Kidney (tissue), 13 donors: ENCODE measurements at regions not wholly inside any gene's neighbourhood (a gene's known extent, or its start where the extent isn't known, plus 50 kb on each side); places are given as distances from the start of the nearest gene placed in this dataset.

Source experiments
- DNase-seq, 5 donors: peaks; one replicate each; pipeline ENCODE4 v3.0.0-alpha.2; 2013 to 2020
- FAIRE-seq: peaks from 2 replicates; lab custom pipeline; 2012; peaks lifted over from hg19 to GRCh38; lab: Jason Lieb, UNC
- H3K27ac ChIP-seq, 2 donors: one replicate each; pipeline ENCODE4 v1.7.0; 2013; ENCODE audit warnings: low read depth in 2 of 2, low read length in 2 of 2, inconsistent platforms in 1 of 2
- H3K27me3 ChIP-seq: one replicate; pipeline ENCODE4 v1.7.1; 2013; ENCODE audit warnings: low read length, inconsistent platforms; ENCODE audit not compliant: control insufficient read depth, insufficient read depth
- H3K36me3 ChIP-seq, 3 donors: one replicate each; pipeline versions ENCODE4 v1.7.0 to v1.7.1; 2013; ENCODE audit warnings: low read length in 3 of 3, control low read depth in 1 of 3, inconsistent platforms in 1 of 3; ENCODE audit not compliant: insufficient read depth in 3 of 3, control insufficient read depth in 2 of 3
- H3K4me1 ChIP-seq, 3 donors: one replicate each; pipeline versions ENCODE4 v1.7.0 to v1.7.1; 2013; ENCODE audit warnings: low read length in 3 of 3, inconsistent platforms in 1 of 3, low read depth in 1 of 3; ENCODE audit not compliant: control insufficient read depth in 2 of 3, insufficient read depth in 2 of 3
- H3K4me3 ChIP-seq, 3 donors: one replicate each; pipeline versions ENCODE4 v1.7.0 to v1.8.1; 2013; ENCODE audit warnings: low read length in 3 of 3, control low read depth in 1 of 3, inconsistent platforms in 1 of 3
- H3K9ac ChIP-seq, 3 donors: one replicate each; pipeline versions ENCODE4 v1.7.0 to v1.7.1; 2013; ENCODE audit warnings: low read length in 3 of 3, control low read depth in 1 of 3, inconsistent platforms in 1 of 3
- H3K9me3 ChIP-seq, 3 donors: one replicate each; pipeline versions ENCODE4 v1.7.0 to v1.7.1; 2013; ENCODE audit warnings: low read length in 3 of 3, control low read depth in 1 of 3, inconsistent platforms in 1 of 3; ENCODE audit not compliant: control insufficient read depth in 2 of 3, insufficient read depth in 1 of 3
- intact Hi-C: fragments of 100-400 bp; cut with DNase I; formaldehyde crosslinking; loops from one replicate; pipeline ENCODE4 v1.11.1; 2022
- TF ChIP-seq, protein P1 (sequence below): IDR thresholded peaks from 3 replicates; pipeline ENCODE4 v1.5.1; 2012; ENCODE audit warnings: mild to moderate bottlenecking, moderate library complexity, borderline replicate concordance; ENCODE audit not compliant: insufficient read depth; ENCODE audit errors: extremely low read depth
- donor health status: control.
- donor health status: control.
- donor health status: control.
- donor health status: control.
- donor health status: control.
- donor health status: DM: yes; HTN: yes; CAD: no.
- donor health status: Normal renal cell carcinoma (clear cell type).

DNA sequence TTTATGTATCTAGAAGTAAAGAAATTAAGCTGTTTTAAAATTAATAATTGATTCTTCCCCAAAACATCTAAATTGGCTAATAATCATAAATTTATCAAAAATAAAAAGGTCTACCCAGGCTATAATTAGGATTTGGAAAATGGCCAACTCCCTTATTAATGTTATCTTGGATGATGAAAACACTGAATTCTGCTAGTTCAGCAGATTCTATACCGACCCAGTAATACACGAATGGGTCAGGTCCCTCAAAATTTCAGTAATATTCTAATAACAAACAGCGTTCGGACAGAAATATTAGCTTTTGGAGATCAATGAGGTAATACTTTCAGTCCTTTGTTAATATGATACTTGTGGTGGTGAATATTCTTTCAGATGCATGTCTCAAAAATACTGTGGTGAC lies 360.7 kb upstream of the MGMT start:
- Histone ChIP-seq H3K4me1 (no peaks in the 10 kb centered on the region), H3K27ac (no peak overlapping the region), H3K4me3 (no peak overlapping the region), H3K36me3 (no peaks in the 10 kb centered on the region), H3K9me3 (no peaks in the 10 kb centered on the region), H3K27me3 (no peaks in the 10 kb centered on the region), H3K9ac (no peak overlapping the region)
- TF ChIP-seq, protein P1, sequence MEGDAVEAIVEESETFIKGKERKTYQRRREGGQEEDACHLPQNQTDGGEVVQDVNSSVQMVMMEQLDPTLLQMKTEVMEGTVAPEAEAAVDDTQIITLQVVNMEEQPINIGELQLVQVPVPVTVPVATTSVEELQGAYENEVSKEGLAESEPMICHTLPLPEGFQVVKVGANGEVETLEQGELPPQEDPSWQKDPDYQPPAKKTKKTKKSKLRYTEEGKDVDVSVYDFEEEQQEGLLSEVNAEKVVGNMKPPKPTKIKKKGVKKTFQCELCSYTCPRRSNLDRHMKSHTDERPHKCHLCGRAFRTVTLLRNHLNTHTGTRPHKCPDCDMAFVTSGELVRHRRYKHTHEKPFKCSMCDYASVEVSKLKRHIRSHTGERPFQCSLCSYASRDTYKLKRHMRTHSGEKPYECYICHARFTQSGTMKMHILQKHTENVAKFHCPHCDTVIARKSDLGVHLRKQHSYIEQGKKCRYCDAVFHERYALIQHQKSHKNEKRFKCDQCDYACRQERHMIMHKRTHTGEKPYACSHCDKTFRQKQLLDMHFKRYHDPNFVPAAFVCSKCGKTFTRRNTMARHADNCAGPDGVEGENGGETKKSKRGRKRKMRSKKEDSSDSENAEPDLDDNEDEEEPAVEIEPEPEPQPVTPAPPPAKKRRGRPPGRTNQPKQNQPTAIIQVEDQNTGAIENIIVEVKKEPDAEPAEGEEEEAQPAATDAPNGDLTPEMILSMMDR: no peak
- FAIRE-seq (no peak), DNase-seq (no peak)
- intact Hi-C loops: no loop called here

DNA sequence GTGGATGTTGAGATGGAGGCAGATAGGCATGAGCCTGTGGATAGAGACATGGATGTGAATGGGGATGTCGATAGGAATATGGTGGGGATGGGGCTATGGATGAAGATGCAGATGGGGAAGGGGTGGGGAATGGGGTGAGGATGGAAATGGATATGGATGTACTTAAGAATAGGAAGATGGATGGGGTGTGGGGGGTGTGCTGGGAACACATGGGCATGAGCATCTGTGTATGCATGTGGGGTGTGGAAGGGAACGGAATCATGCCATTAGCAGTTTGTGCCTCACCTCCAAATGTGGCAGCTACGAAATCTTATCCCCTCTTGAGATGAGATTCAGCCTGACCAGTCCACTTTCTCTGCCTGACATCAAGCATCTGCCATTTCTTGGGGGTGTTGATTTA lies 359.5 kb upstream of the MGMT start:
- H3K4me3 ChIP-seq: no peak overlapping the region
- H3K4me1 ChIP-seq: no peaks in the 10 kb centered on the region
- H3K27ac ChIP-seq: no peak overlapping the region
- DNase-seq (no peak), FAIRE-seq (no peak)
- H3K27me3 ChIP-seq: no peaks in the 10 kb centered on the region
- H3K36me3 ChIP-seq: no peaks in the 10 kb centered on the region
- no peaks in the 10 kb centered on the region for H3K9me3 ChIP-seq
- intact Hi-C loops: no loop called here
- TF ChIP-seq, protein P1: no peak
- H3K9ac ChIP-seq: no peak overlapping the region

DNA sequence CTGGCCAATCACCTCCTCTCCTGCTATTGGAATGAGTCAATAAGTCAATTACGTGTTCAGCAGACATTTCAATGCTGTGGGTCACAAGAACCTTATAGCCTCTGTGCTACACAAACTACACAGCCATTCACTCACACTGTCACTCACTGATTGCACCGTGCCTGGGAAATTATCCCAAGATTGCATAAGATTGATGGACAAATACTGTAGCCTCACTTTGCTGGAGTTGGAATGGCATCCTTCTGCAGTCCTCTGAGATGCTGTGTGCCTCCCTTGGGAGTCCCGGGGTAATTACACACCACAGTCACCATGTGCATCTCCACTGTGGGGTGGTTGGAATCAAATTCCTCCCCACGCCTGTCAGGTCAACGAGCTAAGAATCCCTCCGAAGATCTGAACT lies 358.7 kb upstream of the MGMT start:
- no peak overlapping the region for H3K27ac ChIP-seq
- intact Hi-C loops: no loop called here
- DNase-seq: no peak
- no peaks in the 10 kb centered on the region for H3K27me3 ChIP-seq
- no peak overlapping the region for H3K9ac ChIP-seq
- TF ChIP-seq, protein P1: no peak
- H3K36me3 ChIP-seq: no peaks in the 10 kb centered on the region
- no peak overlapping the region for H3K4me3 ChIP-seq
- H3K4me1 ChIP-seq: no peaks in the 10 kb centered on the region
- no peaks in the 10 kb centered on the region for H3K9me3 ChIP-seq
- no peak for FAIRE-seq

DNA sequence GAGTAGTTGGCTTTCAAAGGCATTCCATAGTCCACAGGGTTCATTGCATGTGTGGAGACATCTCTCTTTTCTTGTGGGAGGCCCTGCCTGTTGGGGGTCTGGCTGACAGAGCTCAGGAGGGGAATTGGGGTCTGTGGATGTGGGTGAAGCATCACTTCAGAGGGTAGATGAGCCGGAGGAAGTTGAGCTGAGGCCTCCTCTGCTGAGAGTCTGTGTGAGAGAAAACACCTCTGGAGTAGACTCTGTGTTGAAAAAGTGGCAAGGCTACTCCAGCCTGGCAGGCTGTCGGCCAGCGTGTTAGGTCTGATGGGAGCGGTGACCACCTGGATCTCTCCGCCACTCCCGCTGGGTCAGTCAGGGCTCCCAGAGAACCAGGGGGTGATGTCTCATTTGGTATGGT lies 358.0 kb upstream of the MGMT start:
- Histone ChIP-seq H3K9ac (no peak overlapping the region), H3K27ac (no peak overlapping the region), H3K4me3 (no peak overlapping the region), H3K9me3 (no peaks in the 10 kb centered on the region), H3K4me1 (no peaks in the 10 kb centered on the region), H3K27me3 (no peaks in the 10 kb centered on the region), H3K36me3 (no peaks in the 10 kb centered on the region)
- TF ChIP-seq, protein P1: no peak
- no peak for FAIRE-seq
- no peak for DNase-seq
- intact Hi-C loops: no loop called here
